ENCODE measurements at regions not wholly inside any gene's neighbourhood (a gene's known extent, or its start where the extent isn't known, plus 50 kb on each side); places are given as distances from the start of the nearest gene placed in this dataset.
A peak's percentile ranks its signal among the peaks of the same experiment; 100 is the strongest.

- Mint-ChIP-seq H3K4me1 (ENCODE audit: low read depth) (peaks cover 35% of the 10 kb centered on the region), H3K4me3 (no peak overlapping the region), H3K27ac (no peak overlapping the region), H3K36me3 (ENCODE audit: low read depth) (no peaks in the 10 kb centered on the region), H3K27me3 (ENCODE audit: insufficient read depth) (no peaks in the 10 kb centered on the region), H3K9me3 (no peaks in the 10 kb centered on the region)
- no peak for TF ChIP-seq CTCF (IDR thresholded peaks at IDR 0.05)
- DNase-seq = no peak
These were observed 80.0 kb upstream of the ATXN1 start for GRCh38 chr6:16841241-16841640.

- H3K4me3 Mint-ChIP-seq = no peak overlapping the region
- peak overlapping the region; percentile 29; the same call in 1 of the 2 replicates for H3K27ac Mint-ChIP-seq
- peaks cover 40% of the 10 kb centered on the region for H3K4me1 Mint-ChIP-seq (ENCODE audit: low read depth)
- no peak for TF ChIP-seq CTCF (IDR thresholded peaks at IDR 0.05)
- no peak for DNase-seq
- no peaks in the 10 kb centered on the region for H3K9me3 Mint-ChIP-seq
- H3K27me3 Mint-ChIP-seq (ENCODE audit: insufficient read depth) = no peaks in the 10 kb centered on the region
- H3K36me3 Mint-ChIP-seq (ENCODE audit: low read depth) = no peaks in the 10 kb centered on the region
These were observed 79.5 kb upstream of the ATXN1 start for GRCh38 chr6:16840725-16841124.

- DNase-seq = no peak
- Mint-ChIP-seq H3K36me3 (ENCODE audit: low read depth) (no peaks in the 10 kb centered on the region), H3K4me3 (no peak overlapping the region), H3K4me1 (ENCODE audit: low read depth) (peaks cover 41% of the 10 kb centered on the region), H3K27ac (peak overlapping the region; percentile 29; the same call in 1 of the 2 replicates), H3K27me3 (ENCODE audit: insufficient read depth) (no peaks in the 10 kb centered on the region), H3K9me3 (no peaks in the 10 kb centered on the region)
- no peak for TF ChIP-seq CTCF (IDR thresholded peaks at IDR 0.05)
These were observed 79.0 kb upstream of the ATXN1 start for GRCh38 chr6:16840291-16840690.

- H3K27ac Mint-ChIP-seq = no peak overlapping the region
- no peak for DNase-seq
- no peaks in the 10 kb centered on the region for H3K27me3 Mint-ChIP-seq (ENCODE audit: insufficient read depth)
- H3K36me3 Mint-ChIP-seq (ENCODE audit: low read depth) = no peaks in the 10 kb centered on the region
- H3K9me3 Mint-ChIP-seq = no peaks in the 10 kb centered on the region
- H3K4me1 Mint-ChIP-seq (ENCODE audit: low read depth) = peaks cover 41% of the 10 kb centered on the region
- no peak for TF ChIP-seq CTCF (IDR thresholded peaks at IDR 0.05)
- H3K4me3 Mint-ChIP-seq = no peak overlapping the region
These were observed 78.4 kb upstream of the ATXN1 start for GRCh38 chr6:16839631-16840179.

GRCh38 chr6:16837217-16837972, 76.1 kb upstream of the ATXN1 start:
- H3K27ac Mint-ChIP-seq = peak overlapping the region; percentile 90
- H3K36me3 Mint-ChIP-seq (ENCODE audit: low read depth) = no peaks in the 10 kb centered on the region
- 0 out of 2 replicates have a peak, but pooled peaks cover 3% of the 10 kb centered on the region for H3K27me3 Mint-ChIP-seq (ENCODE audit: insufficient read depth)
- H3K4me1 Mint-ChIP-seq (ENCODE audit: low read depth) = peaks cover 41% of the 10 kb centered on the region
- peak overlapping the region; percentile 88 for H3K4me3 Mint-ChIP-seq
- H3K9me3 Mint-ChIP-seq = no peaks in the 10 kb centered on the region
- no peak for DNase-seq
- TF ChIP-seq CTCF (IDR thresholded peaks at IDR 0.05) = no peak
